Keratinocyte (primary cell): ENCODE measurements at regions not wholly inside any gene's neighbourhood (a gene's known extent, or its start where the extent isn't known, plus 50 kb on each side); places are given as distances from the start of the nearest gene placed in this dataset.

Experiments used
- DNase-seq: peaks from one replicate; pipeline ENCODE4 v3.0.0-alpha.2; 2011; ENCODE audit warnings: low read depth, missing footprints, low spot score
- FAIRE-seq: peaks from 2 replicates; lab custom pipeline; 2011; peaks lifted over from hg19 to GRCh38; lab: Jason Lieb, UNC
- H2AFZ ChIP-seq: 2 replicates; pipeline ENCODE4 v1.6.0; 2012; ENCODE audit warnings: low read length, control low read depth, inconsistent platforms; ENCODE audit not compliant: control insufficient read depth
- H3K27ac ChIP-seq: 2 replicates; pipeline ENCODE4 v1.5.1; 2011; ENCODE audit warnings: low read length; ENCODE audit not compliant: control insufficient read depth, insufficient read depth
- H3K27me3 ChIP-seq: 3 replicates; pipeline ENCODE4 v1.6.0; 2011; ENCODE audit warnings: low read length; ENCODE audit not compliant: control insufficient read depth, insufficient read depth; ENCODE audit errors: extremely low read depth
- H3K36me3 ChIP-seq, 2 experiments: 2 replicates in 1 of 2; 3 replicates in 1 of 2; pipeline ENCODE4 v1.5.1; 2011; ENCODE audit warnings: low read length in 2 of 2, mild to moderate bottlenecking in 1 of 2; ENCODE audit not compliant: control insufficient read depth in 2 of 2, insufficient read depth in 2 of 2; ENCODE audit errors: extremely low read depth in 1 of 2
- H3K4me1 ChIP-seq: 3 replicates; pipeline ENCODE4 v1.5.1; 2011; ENCODE audit warnings: low read length; ENCODE audit not compliant: control insufficient read depth, insufficient read depth; ENCODE audit errors: extremely low read depth
- H3K4me2 ChIP-seq: 3 replicates; pipeline ENCODE4 v1.6.0; 2011; ENCODE audit warnings: low read depth, low read length; ENCODE audit not compliant: control insufficient read depth, insufficient read depth; ENCODE audit errors: extremely low read depth
- H3K4me3 ChIP-seq, 3 experiments: fragments of 200-600 bp in 1 of 3; sonication (generic) in 1 of 3; 2 replicates in 2 of 3; 3 replicates in 1 of 3; pipeline ENCODE4 v1.5.1; 2011 to 2016; ENCODE audit warnings: low read length in 3 of 3, mild to moderate bottlenecking in 3 of 3, control low read depth in 2 of 3, inconsistent platforms in 1 of 3, low read depth in 1 of 3, mixed read lengths in 1 of 3, mixed run types in 1 of 3, moderate library complexity in 1 of 3; ENCODE audit not compliant: control insufficient read depth in 2 of 3, insufficient read depth in 2 of 3; ENCODE audit errors: extremely low read depth in 1 of 3
- H3K79me2 ChIP-seq: 2 replicates; pipeline ENCODE4 v1.6.0; 2012; ENCODE audit warnings: low read length; ENCODE audit not compliant: control insufficient read depth, insufficient read depth
- H3K9ac ChIP-seq: 3 replicates; pipeline ENCODE4 v1.6.0; 2011; ENCODE audit warnings: low read length; ENCODE audit not compliant: control insufficient read depth, insufficient read depth; ENCODE audit errors: extremely low read depth
- H3K9me1 ChIP-seq: 3 replicates; pipeline ENCODE4 v1.6.0; 2011; ENCODE audit warnings: low read length; ENCODE audit not compliant: control insufficient read depth, insufficient read depth; ENCODE audit errors: extremely low read depth
- H3K9me3 ChIP-seq: 2 replicates; pipeline ENCODE4 v1.5.1; 2012; ENCODE audit warnings: low read depth, low read length; ENCODE audit not compliant: control insufficient read depth
- H4K20me1 ChIP-seq: 3 replicates; pipeline ENCODE4 v1.6.0; 2011; ENCODE audit warnings: low read length; ENCODE audit not compliant: control insufficient read depth, insufficient read depth; ENCODE audit errors: extremely low read depth
- CTCF ChIP-seq, 3 experiments: IDR thresholded peaks in 1 of 3; conservative IDR thresholded peaks in 1 of 3; optimal IDR thresholded peaks in 1 of 3; 2 replicates in 2 of 3; 3 replicates in 1 of 3; pipeline versions ENCODE3 to v1.5.1; 2011; ENCODE audit warnings: low read length in 3 of 3, mild to moderate bottlenecking in 3 of 3, moderate library complexity in 2 of 3, control low read depth in 1 of 3, inconsistent platforms in 1 of 3; ENCODE audit not compliant: insufficient read depth in 2 of 3; ENCODE audit errors: extremely low read depth in 1 of 3
- EZH2 ChIP-seq: IDR thresholded peaks from one replicate; pipeline ENCODE4 v1.6.1; 2012; ENCODE audit warnings: inconsistent platforms, mild to moderate bottlenecking, low read length, moderate library complexity
- dilution Hi-C: fragments of 300-500 bp; cut with MboI; formaldehyde crosslinking; loops from one replicate; pipeline ENCODE4 v1.7.0; 2020; ENCODE audit warnings: low sequenced_read_pairs; ENCODE audit not compliant: extremely low pct_ligation_motif_present

DNA sequence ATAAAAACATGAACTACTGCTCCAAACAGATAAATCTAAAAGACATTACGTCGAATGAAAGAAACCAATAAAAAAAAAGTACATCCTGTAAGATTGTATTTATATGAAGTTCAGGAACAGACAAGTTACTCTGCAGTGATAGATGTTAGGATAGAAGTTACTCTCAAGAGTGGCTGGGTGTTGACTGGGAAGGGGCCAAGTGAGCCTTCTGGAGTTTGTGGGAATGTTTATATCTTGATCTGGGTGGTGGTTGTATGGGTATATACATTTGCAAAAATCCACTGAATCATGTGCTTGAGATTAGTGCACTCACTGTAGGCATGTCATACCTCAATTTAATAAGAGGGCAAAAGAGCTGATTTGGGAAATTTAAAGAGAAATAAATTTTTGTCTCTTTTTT is 485.8 kb downstream of the ARHGEF28 start:
- Histone ChIP-seq H3K79me2 (no peaks in the 10 kb centered on the region), H2AFZ (no peak overlapping the region), H3K27me3 (no peaks in the 10 kb centered on the region), H3K36me3 (no peaks in the 10 kb centered on the region), H3K9ac (no peak overlapping the region), H4K20me1 (no peaks in the 10 kb centered on the region), H3K4me1 (no peaks in the 10 kb centered on the region), H3K9me3 (no peaks in the 10 kb centered on the region), H3K9me1 (no peaks in the 10 kb centered on the region), H3K27ac (no peak overlapping the region), H3K4me2 (no peak overlapping the region), H3K4me3 (no peak overlapping the region)
- dilution Hi-C loops = no loop called here
- DNase-seq (no peak), FAIRE-seq (no peak)
- TF ChIP-seq CTCF (optimal IDR thresholded peaks at IDR 0.05 in 1 of 3, IDR thresholded peaks at IDR 0.05 in 1 of 3, conservative IDR thresholded peaks at IDR 0.05 in 1 of 3; ENCODE audit: extremely low read depth in 1 of 3, insufficient read depth in 2 of 3, low read length in 3 of 3) = no peak
- TF ChIP-seq EZH2 = no peak

DNA sequence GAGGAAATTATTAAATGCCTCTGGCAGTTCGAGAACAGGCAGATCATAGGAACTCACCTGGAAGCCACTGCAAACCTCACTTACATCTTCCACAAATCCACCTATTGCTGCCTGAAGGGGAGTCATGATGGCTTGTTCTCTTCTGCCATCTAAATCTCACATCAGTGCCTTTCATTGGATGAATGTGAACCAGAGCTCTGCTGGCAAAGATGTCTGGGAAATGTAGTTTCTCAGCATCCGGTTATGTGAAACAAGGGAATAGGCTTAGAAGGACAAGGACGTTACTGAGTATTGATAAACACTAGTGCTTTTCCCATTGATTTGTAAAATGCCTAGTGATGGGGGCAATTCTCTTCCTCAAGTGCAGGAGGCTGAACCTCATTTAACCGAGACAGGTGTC is 483.3 kb downstream of the ARHGEF28 start:
- no peak overlapping the region for H3K4me2 ChIP-seq
- TF ChIP-seq EZH2 (no peak), CTCF (optimal IDR thresholded peaks at IDR 0.05 in 1 of 3, IDR thresholded peaks at IDR 0.05 in 1 of 3, conservative IDR thresholded peaks at IDR 0.05 in 1 of 3; ENCODE audit: extremely low read depth in 1 of 3, insufficient read depth in 2 of 3, low read length in 3 of 3) (no peak)
- H2AFZ ChIP-seq = no peak overlapping the region
- dilution Hi-C loops = no loop called here
- no peaks in the 10 kb centered on the region for H3K36me3 ChIP-seq
- H3K9ac ChIP-seq = no peak overlapping the region
- FAIRE-seq = peak; percentile 75
- no peaks in the 10 kb centered on the region for H3K27me3 ChIP-seq
- no peaks in the 10 kb centered on the region for H3K4me1 ChIP-seq
- no peaks in the 10 kb centered on the region for H4K20me1 ChIP-seq
- no peak overlapping the region for H3K27ac ChIP-seq
- no peaks in the 10 kb centered on the region for H3K79me2 ChIP-seq
- no peak overlapping the region for H3K4me3 ChIP-seq
- H3K9me3 ChIP-seq = no peaks in the 10 kb centered on the region
- no peak for DNase-seq
- no peaks in the 10 kb centered on the region for H3K9me1 ChIP-seq
